GM20431 (cell line): ENCODE measurements at regions not wholly inside any gene's neighbourhood (a gene's known extent, or its start where the extent isn't known, plus 50 kb on each side); places are given as distances from the start of the nearest gene placed in this dataset.

Experiments used
- in situ Hi-C: fragments of 300-500 bp; cut with MseI, MboI; formaldehyde crosslinking; loops from one replicate; pipeline ENCODE4 v1.15.0; 2020; ENCODE audit warnings: low sequenced_read_pairs; ENCODE audit not compliant: unreplicated experiment

DNA sequence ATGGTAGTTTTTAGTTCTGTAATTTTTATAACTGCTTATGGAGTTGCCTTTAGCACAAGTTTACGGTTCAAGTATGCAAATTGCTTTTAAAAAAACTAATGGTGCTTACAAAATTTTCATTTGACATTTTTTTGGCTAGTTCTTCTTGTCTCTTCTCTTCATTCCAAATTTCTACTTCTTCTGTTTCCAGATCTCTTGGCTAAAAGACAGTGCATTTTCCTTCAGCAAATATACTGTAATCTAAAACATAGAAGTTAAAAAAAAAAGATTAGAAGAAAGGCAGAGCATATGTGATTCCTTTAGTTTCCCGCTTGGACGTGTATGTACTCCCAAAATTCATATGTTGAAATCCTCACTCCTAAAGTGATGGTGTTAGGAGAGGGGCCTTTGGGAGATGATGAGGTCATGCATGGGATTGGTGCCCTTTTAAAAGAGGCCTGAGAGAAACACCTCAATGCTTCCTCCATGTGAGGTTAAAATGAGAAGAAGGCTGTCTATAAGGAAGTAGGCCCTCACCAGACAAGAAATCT, 132.1 kb upstream of the NPY2R start:
- in situ Hi-C loops = no loop called here

- in situ Hi-C loops = no loop called here
Observed at GRCh38 chr4:155077452-155078229, 130.8 kb upstream of the NPY2R start.

- in situ Hi-C loops = no loop called here
Observed at GRCh38 chr4:155079871-155080270, 128.6 kb upstream of the NPY2R start.

DNA sequence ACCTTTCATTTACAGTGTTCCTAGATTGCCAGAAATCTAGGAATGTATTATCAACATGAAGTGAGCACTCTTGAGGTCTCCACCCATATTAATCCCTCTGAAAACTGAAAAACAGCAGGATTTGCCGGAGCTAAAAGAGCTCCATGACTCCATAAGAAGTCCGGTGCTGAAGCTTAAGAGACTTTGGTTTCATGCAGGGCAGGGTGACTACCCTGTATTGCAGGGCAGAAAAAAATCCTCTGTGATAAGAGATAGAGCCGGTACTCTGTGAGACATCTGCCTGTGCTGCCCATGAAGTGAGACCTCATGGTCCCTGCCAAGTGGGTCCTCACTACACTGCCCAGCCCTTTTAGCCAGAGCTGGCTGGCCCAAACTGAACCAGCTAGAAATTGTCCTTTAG, 127.2 kb upstream of the NPY2R start:
- in situ Hi-C loops = no loop called here

- in situ Hi-C loops = no loop called here
Observed at GRCh38 chr4:155085843-155086530, 122.4 kb upstream of the NPY2R start.

DNA sequence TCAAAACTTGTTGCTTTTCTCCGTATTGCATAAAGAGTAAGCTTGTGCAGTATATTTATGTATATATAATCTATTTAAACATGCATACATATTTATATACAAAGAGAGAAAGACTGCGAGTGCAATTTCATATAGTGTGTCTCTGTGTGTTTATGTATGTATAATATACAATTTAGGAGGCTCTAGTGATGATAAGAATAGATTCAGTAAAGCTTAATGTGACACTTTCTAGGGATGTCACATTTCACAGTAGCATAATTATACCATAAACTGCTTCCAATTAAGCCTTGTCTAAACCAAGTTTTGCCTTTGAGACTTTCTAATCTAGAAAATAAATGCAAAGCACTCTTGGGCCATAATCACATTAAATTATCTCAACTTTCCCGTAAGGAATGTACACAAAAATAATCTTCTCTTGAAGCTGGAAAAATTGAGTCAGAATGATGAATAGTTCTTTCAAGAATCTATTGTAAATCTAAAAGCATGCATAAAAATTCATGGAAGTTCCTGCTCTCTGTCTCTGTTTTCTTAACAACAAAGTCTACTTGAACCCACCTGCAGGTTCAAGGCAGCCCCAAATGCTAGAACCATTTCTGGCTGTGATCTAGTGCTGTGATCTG, 114.1 kb upstream of the NPY2R start:
- in situ Hi-C loops = no loop called here

- in situ Hi-C loops = no loop called here
Observed at GRCh38 chr4:155099231-155099630, 109.2 kb upstream of the NPY2R start.

DNA sequence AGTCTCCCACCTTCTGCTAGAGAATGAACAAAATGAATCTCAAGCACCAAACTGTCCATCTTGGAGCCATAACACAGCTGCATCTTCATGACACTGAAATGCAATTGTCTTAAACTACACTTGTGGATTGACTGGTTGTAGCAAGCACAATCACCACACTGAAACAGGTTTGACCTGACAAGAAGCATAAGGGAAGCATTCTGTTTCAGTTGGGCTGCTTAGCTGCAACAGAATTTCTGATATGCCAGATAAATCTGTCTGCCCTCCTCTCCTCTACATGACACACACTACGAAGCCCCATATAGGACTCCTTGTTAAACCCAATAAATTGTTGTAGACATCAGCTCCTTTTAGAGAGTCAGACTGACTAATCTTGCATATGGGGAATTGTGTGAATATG, 101.8 kb upstream of the NPY2R start:
- in situ Hi-C loops = no loop called here

DNA sequence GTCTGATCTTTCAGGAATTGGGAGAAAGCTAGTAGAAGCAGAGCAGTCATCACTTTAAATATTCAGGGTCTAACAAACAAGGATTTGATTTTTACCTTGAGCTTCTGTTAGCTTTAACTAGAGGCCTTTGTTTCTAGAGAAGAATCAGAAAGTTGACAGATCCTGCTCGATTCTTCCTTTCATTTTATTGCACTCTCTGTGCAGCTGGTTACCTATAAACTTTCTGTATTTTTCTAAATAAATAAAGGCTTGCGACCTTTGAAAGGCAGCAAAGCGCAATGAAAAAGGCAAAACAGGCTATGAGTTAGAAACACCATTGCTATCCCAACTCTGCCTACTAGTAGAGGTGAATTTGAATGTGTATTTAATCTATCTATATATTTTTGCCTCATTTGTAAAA, 101.4 kb upstream of the NPY2R start:
- in situ Hi-C loops = no loop called here

GRCh38 chr4:155114790-155115189, 93.6 kb upstream of the NPY2R start:
- in situ Hi-C loops = no loop called here

GRCh38 chr4:155119006-155119405, 89.4 kb upstream of the NPY2R start:
- in situ Hi-C loops = no loop called here

- in situ Hi-C loops = no loop called here
Observed at GRCh38 chr4:155120536-155120935, 87.9 kb upstream of the NPY2R start.

DNA sequence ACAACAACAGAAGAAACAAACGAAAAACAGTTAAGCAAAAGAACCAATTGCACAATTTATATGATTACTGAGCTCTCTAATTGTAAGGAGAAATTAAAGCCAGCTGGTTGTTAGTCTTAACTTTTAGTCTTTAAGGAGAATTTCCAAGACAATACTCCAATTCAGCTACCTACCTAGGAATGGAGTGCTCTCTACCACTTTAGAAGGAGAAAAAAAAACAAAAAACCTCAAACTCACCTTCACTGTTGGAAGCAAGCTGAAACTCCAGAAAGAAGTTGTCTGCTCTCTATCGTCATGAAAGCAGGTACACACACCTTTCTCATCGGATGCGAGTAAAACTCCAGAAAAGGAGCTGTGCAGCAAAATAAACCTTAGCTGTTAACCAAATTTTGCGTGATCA, 86.1 kb upstream of the NPY2R start:
- in situ Hi-C loops = no loop called here

- in situ Hi-C loops = no loop called here
Observed at GRCh38 chr4:155134136-155134535, 74.3 kb upstream of the NPY2R start.

DNA sequence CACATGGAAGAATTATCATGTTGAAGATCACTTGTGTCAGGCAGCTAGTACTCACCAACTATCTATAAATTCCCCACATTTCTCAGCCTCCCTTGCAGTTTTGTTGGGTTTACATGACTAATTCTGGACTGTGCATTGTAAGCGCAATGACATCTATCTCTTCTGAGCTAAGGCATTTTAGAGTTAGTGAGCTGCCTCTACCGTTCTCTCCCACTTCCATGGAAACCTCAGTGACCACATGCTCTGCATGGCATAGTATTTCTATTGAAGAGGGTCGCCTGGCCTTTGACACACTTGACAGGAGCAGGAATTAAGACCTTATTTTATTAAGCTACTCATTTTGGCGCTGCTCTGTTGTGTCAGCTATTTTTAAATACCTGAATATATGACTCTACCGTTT, 67.5 kb upstream of the NPY2R start:
- in situ Hi-C loops = no loop called here

DNA sequence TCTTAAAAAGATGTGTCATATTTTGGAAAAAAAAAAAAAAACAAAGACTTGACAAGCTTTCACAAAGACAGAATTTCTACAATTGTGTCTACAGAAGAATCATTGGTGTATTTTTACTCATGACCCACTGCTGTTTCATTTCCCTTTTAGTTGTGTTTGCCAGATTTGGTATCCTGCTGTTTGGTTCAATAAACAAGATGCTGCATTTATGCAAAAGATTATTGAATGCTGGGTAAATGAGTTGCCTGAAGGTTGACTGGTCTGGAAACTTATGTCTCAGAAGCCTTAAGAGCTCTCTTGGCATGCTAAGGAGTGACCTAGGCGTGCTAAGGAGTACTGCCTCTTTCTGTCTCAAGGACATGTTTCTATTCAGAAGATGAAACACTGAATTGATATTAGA, 64.9 kb upstream of the NPY2R start:
- in situ Hi-C loops = no loop called here
